IMR-90 (cell line): ENCODE measurements at regions not wholly inside any gene's neighbourhood (a gene's known extent, or its start where the extent isn't known, plus 50 kb on each side); places are given as distances from the start of the nearest gene placed in this dataset.

Experiments used
- ATAC-seq: fragments of 200-7000 bp; cut with Tn5 transposase; 2 replicates; pipeline ENCODE4 v1.9.1; 2020; ENCODE audit warnings: low read depth, mild to moderate bottlenecking, moderate library complexity
- BruUV-seq: library from RNA; stranded (reverse); fragments of 400-500 nt; replicated peaks from 2 replicates; lab custom pipeline; 2021; lab: Mats Ljungman, UMichigan
- CTCF ChIA-PET: fragments of 300-600 bp; formaldehyde crosslinking; extraction: SDS; loops from one replicate; lab custom pipeline; 2021; ENCODE audit warnings: antibody characterized with exemption; lab: Yijun Ruan, JAX
- POLR2A ChIA-PET: fragments of 300-600 bp; sonication (Branson Sonifier 250); formaldehyde crosslinking; loops from one replicate; lab custom pipeline; 2022; ENCODE audit warnings: antibody characterized with exemption; ENCODE audit not compliant: unreplicated experiment; lab: Charles Lee
- DNase-seq: peaks from one replicate; pipeline ENCODE4 v3.0.0; 2013
- H2AFZ ChIP-seq: replicated peaks from 2 replicates; pipeline ENCODE3; 2013; ENCODE audit warnings: low read length, mild to moderate bottlenecking; ENCODE audit not compliant: poor library complexity
- H2AK5ac ChIP-seq: 2 replicates; pipeline ENCODE4 v1.6.1; 2013; ENCODE audit warnings: low read depth, low read length, inconsistent platforms
- H2AK9ac ChIP-seq: replicated peaks from 2 replicates; pipeline ENCODE3; 2013; ENCODE audit warnings: mild to moderate bottlenecking, low read depth, low read length, moderate library complexity; ENCODE audit not compliant: poor library complexity
- H2BK120ac ChIP-seq: 2 replicates; pipeline ENCODE4 v1.6.1; 2013; ENCODE audit warnings: low read depth, low read length, inconsistent platforms
- H2BK15ac ChIP-seq: 3 replicates; pipeline ENCODE4 v1.6.1; 2013; ENCODE audit warnings: low read depth, low read length, inconsistent platforms
- H2BK20ac ChIP-seq: 2 replicates; pipeline ENCODE4 v1.6.1; 2013; ENCODE audit warnings: low read depth, mild to moderate bottlenecking, inconsistent platforms, low read length, moderate library complexity
- H2BK5ac ChIP-seq: 2 replicates; pipeline ENCODE4 v1.6.1; 2013; ENCODE audit warnings: mild to moderate bottlenecking, low read depth, low read length, inconsistent platforms; ENCODE audit not compliant: poor library complexity, severe bottlenecking
- H3K14ac ChIP-seq: replicated peaks from 2 replicates; pipeline ENCODE4 v1.6.1; 2013; ENCODE audit warnings: low read depth, low read length, inconsistent platforms
- H3K18ac ChIP-seq: 2 replicates; pipeline ENCODE4 v1.6.1; 2013; ENCODE audit warnings: low read depth, low read length, control low read depth
- H3K23ac ChIP-seq: 2 replicates; pipeline ENCODE4 v1.6.1; 2013; ENCODE audit warnings: low read depth, low read length, inconsistent platforms
- H3K27ac ChIP-seq: 2 replicates; pipeline ENCODE4 v1.5.1; 2013; ENCODE audit warnings: mild to moderate bottlenecking, control low read depth, low read length; ENCODE audit not compliant: insufficient read depth
- H3K27me3 ChIP-seq: 2 replicates; pipeline ENCODE4 v1.6.1; 2013; ENCODE audit warnings: low read length; ENCODE audit not compliant: control insufficient read depth, insufficient read depth
- H3K36me3 ChIP-seq: 2 replicates; pipeline ENCODE4 v1.6.1; 2013; ENCODE audit warnings: low read length, mixed read lengths; ENCODE audit not compliant: control insufficient read depth, insufficient read depth
- H3K4ac ChIP-seq: 2 replicates; pipeline ENCODE4 v1.6.1; 2013; ENCODE audit warnings: low read depth, low read length, inconsistent platforms
- H3K4me1 ChIP-seq: 2 replicates; pipeline ENCODE4 v1.6.1; 2013; ENCODE audit warnings: low read length, mixed read lengths; ENCODE audit not compliant: control insufficient read depth, insufficient read depth
- H3K4me2 ChIP-seq: 2 replicates; pipeline ENCODE4 v1.6.1; 2013; ENCODE audit warnings: low read depth, mild to moderate bottlenecking, control low read depth, low read length, moderate library complexity
- H3K4me3 ChIP-seq: 2 replicates; pipeline ENCODE4 v1.5.1; 2013; ENCODE audit warnings: low read depth, mild to moderate bottlenecking, control low read depth, low read length, moderate library complexity; ENCODE audit not compliant: insufficient read depth
- H3K56ac ChIP-seq: 2 replicates; pipeline ENCODE4 v1.6.1; 2013; ENCODE audit warnings: low read length, inconsistent platforms; ENCODE audit not compliant: insufficient read depth; ENCODE audit errors: extremely low read depth
- H3K79me1 ChIP-seq, 2 experiments: 2 replicates each; pipeline ENCODE4 v1.6.1; 2013; ENCODE audit warnings: low read length in 2 of 2, inconsistent platforms in 1 of 2, low read depth in 1 of 2
- H3K9ac ChIP-seq: 2 replicates; pipeline ENCODE4 v1.6.1; 2013; ENCODE audit warnings: low read depth, low read length, control low read depth
- H3K9me1 ChIP-seq: 2 replicates; pipeline ENCODE4 v1.6.1; 2013; ENCODE audit warnings: low read length, inconsistent platforms; ENCODE audit not compliant: insufficient read depth
- H3K9me3 ChIP-seq: 2 replicates; pipeline ENCODE4 v1.6.1; 2013; ENCODE audit warnings: low read length; ENCODE audit not compliant: control insufficient read depth, insufficient read depth
- H4K20me1 ChIP-seq: 2 replicates; pipeline ENCODE4 v1.6.1; 2013; ENCODE audit warnings: low read length, inconsistent platforms; ENCODE audit not compliant: insufficient read depth
- H4K5ac ChIP-seq: 2 replicates; pipeline ENCODE4 v1.6.1; 2013; ENCODE audit warnings: mild to moderate bottlenecking, low read depth, low read length, control low read depth
- H4K8ac ChIP-seq, 2 experiments: 2 replicates each; pipeline ENCODE4 v1.6.1; 2013; ENCODE audit warnings: low read depth in 2 of 2, low read length in 2 of 2, control low read depth in 1 of 2, inconsistent platforms in 1 of 2
- H4K91ac ChIP-seq: 2 replicates; pipeline ENCODE4 v1.6.1; 2013; ENCODE audit warnings: low read depth, low read length, inconsistent platforms; ENCODE audit not compliant: insufficient read depth
- MAFK ChIP-seq: IDR thresholded peaks from 2 replicates; pipeline ENCODE4 v1.6.1; 2012; ENCODE audit warnings: low read depth, low read length, improper control_type of control experiment
- MAZ ChIP-seq: IDR thresholded peaks from 2 replicates; pipeline ENCODE4 v1.6.1; 2012; ENCODE audit warnings: low read depth, mild to moderate bottlenecking, low read length, improper control_type of control experiment, moderate library complexity, borderline replicate concordance
- MXI1 ChIP-seq: IDR thresholded peaks from 2 replicates; pipeline ENCODE4 v1.6.1; 2012; ENCODE audit warnings: low read depth, mild to moderate bottlenecking, low read length, moderate library complexity, borderline replicate concordance
- RAD21 ChIP-seq: IDR thresholded peaks from 2 replicates; pipeline ENCODE4 v1.6.1; 2012; ENCODE audit warnings: low read length, improper control_type of control experiment
- WGBS, 2 experiments: methylation state at CpG; one replicate each; pipeline versions ENCODE4 v1.1.5 to v1.1.7; 2013; ENCODE audit warnings: missing lambda C conversion rate in 2 of 2; ENCODE audit not compliant: insufficient read length in 1 of 2; ENCODE audit errors: extremely low coverage in 2 of 2; 5-methylcytosine and 5-hydroxymethylcytosine counted together
- dilution Hi-C: fragments of 300-500 bp; cut with HindIII; formaldehyde crosslinking; loops from one replicate; pipeline ENCODE4 v1.14.3; 2018; ENCODE audit warnings: low sequenced_read_pairs; ENCODE audit not compliant: unreplicated experiment
- in situ Hi-C: fragments of 300-500 bp; cut with MboI; formaldehyde crosslinking; loops from 3 replicates; pipeline ENCODE4 v1.14.3; 2019; ENCODE audit warnings: low sequenced_read_pairs, inconsistent platforms, mixed read lengths
- intact Hi-C: fragments of 100-400 bp; cut with micrococcal nuclease; formaldehyde crosslinking; loops from 2 replicates; pipeline ENCODE4 v1.10.0; 2022
- TF ChIP-seq, protein P1 (sequence below): fragments of 150-350 bp; IDR thresholded peaks from 2 replicates; pipeline ENCODE4 v1.6.1; 2017; ENCODE audit warnings: mild to moderate bottlenecking, antibody characterized with exemption, low read length, low read depth

- no TSS peak for BruUV-seq
- Histone ChIP-seq H3K14ac (no peak overlapping the region), H3K4ac (no peak overlapping the region), H4K91ac (no peak overlapping the region), H4K8ac (no peak overlapping the region), H3K36me3 (no peaks in the 10 kb centered on the region), H3K9ac (no peak overlapping the region), H2BK20ac (no peak overlapping the region), H3K56ac (no peak overlapping the region), H3K4me2 (no peak overlapping the region), H3K27ac (no peak overlapping the region), H3K27me3 (no peaks in the 10 kb centered on the region), H3K9me1 (no peaks in the 10 kb centered on the region), H2BK15ac (no peak overlapping the region), H3K9me3 (no peaks in the 10 kb centered on the region), H2BK120ac (no peak overlapping the region), H4K20me1 (no peaks in the 10 kb centered on the region), H3K23ac (no peak overlapping the region), H3K4me3 (no peak overlapping the region), H2AK5ac (no peak overlapping the region), H3K18ac (no peak overlapping the region), H2AK9ac (no peak overlapping the region), H2AFZ (no peak overlapping the region), H2BK5ac (no peak overlapping the region), H3K4me1 (no peaks in the 10 kb centered on the region), H3K79me1 (no peaks in the 10 kb centered on the region), H4K5ac (no peak overlapping the region)
- CTCF ChIA-PET = no interaction called here
- TF ChIP-seq MXI1 = no peak
- TF ChIP-seq MAFK = no peak
- TF ChIP-seq, protein P1, sequence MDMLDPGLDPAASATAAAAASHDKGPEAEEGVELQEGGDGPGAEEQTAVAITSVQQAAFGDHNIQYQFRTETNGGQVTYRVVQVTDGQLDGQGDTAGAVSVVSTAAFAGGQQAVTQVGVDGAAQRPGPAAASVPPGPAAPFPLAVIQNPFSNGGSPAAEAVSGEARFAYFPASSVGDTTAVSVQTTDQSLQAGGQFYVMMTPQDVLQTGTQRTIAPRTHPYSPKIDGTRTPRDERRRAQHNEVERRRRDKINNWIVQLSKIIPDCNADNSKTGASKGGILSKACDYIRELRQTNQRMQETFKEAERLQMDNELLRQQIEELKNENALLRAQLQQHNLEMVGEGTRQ = no peak
- TF ChIP-seq RAD21 = no peak
- no peak for TF ChIP-seq MAZ
- POLR2A ChIA-PET = no interaction called here
- WGBS, 2 experiments = no CpG with 5 or more reads among the region's 2 CpGs
- DNase-seq (no peak), ATAC-seq (no peak)
- in situ Hi-C loops (no loop called here), dilution Hi-C loops (no loop called here), intact Hi-C loops (no loop called here)
Observed at GRCh38 chr12:67096533-67097318, 172.4 kb upstream of the CAND1 start.
